T-helper 17 cell (primary cell): ENCODE measurements at regions not wholly inside any gene's neighbourhood (a gene's known extent, or its start where the extent isn't known, plus 50 kb on each side); places are given as distances from the start of the nearest gene placed in this dataset.
"Not testable (repeated sequence)": the region's sequence is repeated elsewhere in the genome, so short reads cannot be mapped to it uniquely, and the experiment has no call there.

Source experiments
- ATAC-seq: fragments of 150-1000 bp; cut with Tn5 transposase; 2 replicates; pipeline ENCODE4 v1.10.0; 2021; ENCODE audit warnings: mild to moderate bottlenecking, moderate library complexity
- DNase-seq, 3 donors: peaks; one replicate each; pipeline versions ENCODE4 v3.0.0 to v3.0.0-alpha.2; 2020 to 2021
- H3K9me3 ChIP-seq: one replicate; pipeline ENCODE4 v1.7.0; 2013; ENCODE audit warnings: low read length, mild to moderate bottlenecking; ENCODE audit not compliant: control insufficient read depth, poor library complexity, severe bottlenecking
- H3K27ac Mint-ChIP-seq: one replicate; pipeline ENCODE4 v1.8.0; 2022; ENCODE audit warnings: mild to moderate bottlenecking, moderate library complexity, mixed read lengths
- H3K27me3 Mint-ChIP-seq: one replicate; pipeline ENCODE4 v1.8.0; 2022; ENCODE audit warnings: mixed read lengths
- H3K36me3 Mint-ChIP-seq: one replicate; pipeline ENCODE4 v1.8.0; 2022; ENCODE audit warnings: low read depth, mixed read lengths
- H3K4me1 Mint-ChIP-seq: one replicate; pipeline ENCODE4 v1.8.0; 2022; ENCODE audit warnings: mild to moderate bottlenecking, mixed read lengths
- H3K4me3 Mint-ChIP-seq: one replicate; pipeline ENCODE4 v1.8.0; 2022; ENCODE audit warnings: mild to moderate bottlenecking, moderate library complexity, mixed read lengths

GRCh38 chr2:87637249-87637990 lies 110.5 kb upstream of the PLGLB2 start:
- H3K27ac Mint-ChIP-seq, result peak overlapping the region; percentile 19
- H3K9me3 ChIP-seq, H3K4me3 Mint-ChIP-seq, H3K27me3 Mint-ChIP-seq, ATAC-seq, H3K4me1 Mint-ChIP-seq, DNase-seq, H3K36me3 Mint-ChIP-seq: not testable (repeated sequence)

GRCh38 chr2:87638114-87638807 lies 109.6 kb upstream of the PLGLB2 start:
- not testable (repeated sequence) for H3K27me3 Mint-ChIP-seq, ATAC-seq, H3K4me1 Mint-ChIP-seq, H3K9me3 ChIP-seq, DNase-seq, H3K36me3 Mint-ChIP-seq, H3K27ac Mint-ChIP-seq, H3K4me3 Mint-ChIP-seq

- DNase-seq, H3K4me3 Mint-ChIP-seq, H3K27me3 Mint-ChIP-seq, H3K36me3 Mint-ChIP-seq, ATAC-seq, H3K4me1 Mint-ChIP-seq, H3K9me3 ChIP-seq, H3K27ac Mint-ChIP-seq: not testable (repeated sequence)
Measured at GRCh38 chr2:87638872-87639271, 109.0 kb upstream of the PLGLB2 start.

GRCh38 chr2:87639801-87640440 lies 108.0 kb upstream of the PLGLB2 start:
- H3K9me3 ChIP-seq, H3K27me3 Mint-ChIP-seq, H3K36me3 Mint-ChIP-seq, H3K4me1 Mint-ChIP-seq, DNase-seq, ATAC-seq, H3K4me3 Mint-ChIP-seq, H3K27ac Mint-ChIP-seq: not testable (repeated sequence)

- not testable (repeated sequence) for H3K4me3 Mint-ChIP-seq, H3K9me3 ChIP-seq, ATAC-seq, H3K4me1 Mint-ChIP-seq, H3K36me3 Mint-ChIP-seq, H3K27me3 Mint-ChIP-seq, DNase-seq, H3K27ac Mint-ChIP-seq
Measured at GRCh38 chr2:87640961-87641563, 106.8 kb upstream of the PLGLB2 start.

GRCh38 chr2:87643165-87643564 lies 104.7 kb upstream of the PLGLB2 start:
- not testable (repeated sequence) for DNase-seq, H3K9me3 ChIP-seq, ATAC-seq, H3K4me3 Mint-ChIP-seq, H3K27ac Mint-ChIP-seq, H3K4me1 Mint-ChIP-seq, H3K36me3 Mint-ChIP-seq, H3K27me3 Mint-ChIP-seq

- not testable (repeated sequence) for H3K4me1 Mint-ChIP-seq, H3K36me3 Mint-ChIP-seq, H3K27ac Mint-ChIP-seq, H3K4me3 Mint-ChIP-seq, DNase-seq, H3K27me3 Mint-ChIP-seq, H3K9me3 ChIP-seq, ATAC-seq
Measured at GRCh38 chr2:87647737-87648498, 100.0 kb upstream of the PLGLB2 start.

- not testable (repeated sequence) for H3K9me3 ChIP-seq, H3K27me3 Mint-ChIP-seq, H3K4me1 Mint-ChIP-seq, DNase-seq, ATAC-seq, H3K27ac Mint-ChIP-seq, H3K36me3 Mint-ChIP-seq, H3K4me3 Mint-ChIP-seq
Measured at GRCh38 chr2:87648815-87649214, 99.1 kb upstream of the PLGLB2 start.

GRCh38 chr2:87649871-87650270 lies 98.0 kb upstream of the PLGLB2 start:
- ATAC-seq, H3K4me3 Mint-ChIP-seq, DNase-seq, H3K27me3 Mint-ChIP-seq, H3K4me1 Mint-ChIP-seq, H3K36me3 Mint-ChIP-seq, H3K27ac Mint-ChIP-seq, H3K9me3 ChIP-seq: not testable (repeated sequence)

GRCh38 chr2:87650837-87651236 lies 97.0 kb upstream of the PLGLB2 start:
- DNase-seq, H3K4me3 Mint-ChIP-seq, H3K4me1 Mint-ChIP-seq, H3K27me3 Mint-ChIP-seq, ATAC-seq, H3K27ac Mint-ChIP-seq, H3K36me3 Mint-ChIP-seq, H3K9me3 ChIP-seq: not testable (repeated sequence)

GRCh38 chr2:87651589-87651988 lies 96.3 kb upstream of the PLGLB2 start:
- ATAC-seq, H3K4me1 Mint-ChIP-seq, H3K9me3 ChIP-seq, DNase-seq, H3K36me3 Mint-ChIP-seq, H3K27me3 Mint-ChIP-seq, H3K4me3 Mint-ChIP-seq, H3K27ac Mint-ChIP-seq: not testable (repeated sequence)

- not testable (repeated sequence) for H3K4me3 Mint-ChIP-seq, DNase-seq, H3K9me3 ChIP-seq, H3K27me3 Mint-ChIP-seq, ATAC-seq, H3K27ac Mint-ChIP-seq, H3K36me3 Mint-ChIP-seq, H3K4me1 Mint-ChIP-seq
Measured at GRCh38 chr2:87653373-87653772, 94.5 kb upstream of the PLGLB2 start.
